Caco-2 (cell line): ENCODE measurements at regions not wholly inside any gene's neighbourhood (a gene's known extent, or its start where the extent isn't known, plus 50 kb on each side); places are given as distances from the start of the nearest gene placed in this dataset.

Experiments
- BruUV-seq: library from RNA; stranded (reverse); fragments of 400-500 nt; replicated peaks from 2 replicates; lab custom pipeline; 2021; lab: Mats Ljungman, UMichigan
- CTCF ChIA-PET: fragments of 300-600 bp; sonication (Branson Sonifier 250); formaldehyde crosslinking; loops from one replicate; lab custom pipeline; 2022; ENCODE audit warnings: antibody characterized with exemption; lab: Charles Lee
- POLR2A ChIA-PET: fragments of 300-600 bp; sonication (Branson Sonifier 250); formaldehyde crosslinking; loops from one replicate; lab custom pipeline; 2022; ENCODE audit warnings: antibody characterized with exemption; lab: Charles Lee
- DNase-seq, 2 experiments: peaks; one replicate each; pipeline versions ENCODE4 v3.0.0 to v3.0.0-alpha.2; 2020 to 2022
- H3K27me3 ChIP-seq: replicated peaks from 2 replicates; pipeline ENCODE4 v1.6.0; 2011; ENCODE audit warnings: low read length; ENCODE audit not compliant: control insufficient read depth, insufficient read depth
- H3K36me3 ChIP-seq: 2 replicates; pipeline ENCODE4 v1.5.1; 2011; ENCODE audit warnings: low read length; ENCODE audit not compliant: control insufficient read depth, insufficient read depth
- H3K4me1 ChIP-seq: fragments of 250-450 bp; sonication (Bioruptor Pico); 2 replicates; pipeline ENCODE4 v1.5.1; 2020; ENCODE audit warnings: mild to moderate bottlenecking
- H3K4me3 ChIP-seq: 2 replicates; pipeline ENCODE4 v1.5.1; 2011; ENCODE audit warnings: low read depth, mild to moderate bottlenecking, control low read depth, low read length
- H3K9me3 ChIP-seq: fragments of 250-450 bp; sonication (Bioruptor Pico); 2 replicates; pipeline ENCODE4 v1.5.1; 2020; ENCODE audit warnings: mild to moderate bottlenecking, moderate library complexity
- H3K27ac Mint-ChIP-seq: one replicate; pipeline ENCODE4 v1.8.0; 2022; ENCODE audit warnings: mixed read lengths; ENCODE audit not compliant: unreplicated experiment
- H3K27me3 Mint-ChIP-seq: one replicate; pipeline ENCODE4 v1.8.0; 2022; ENCODE audit warnings: mixed read lengths; ENCODE audit not compliant: insufficient read depth, unreplicated experiment
- H3K36me3 Mint-ChIP-seq: one replicate; pipeline ENCODE4 v1.8.0; 2022; ENCODE audit warnings: mild to moderate bottlenecking, mixed read lengths; ENCODE audit not compliant: insufficient read depth, unreplicated experiment
- H3K4me1 Mint-ChIP-seq: one replicate; pipeline ENCODE4 v1.8.0; 2022; ENCODE audit warnings: low read depth, mixed read lengths; ENCODE audit not compliant: unreplicated experiment
- H3K4me3 Mint-ChIP-seq: one replicate; pipeline ENCODE4 v1.8.0; 2022; ENCODE audit warnings: mild to moderate bottlenecking, moderate library complexity, mixed read lengths; ENCODE audit not compliant: unreplicated experiment
- H3K9me3 Mint-ChIP-seq: one replicate; pipeline ENCODE4 v1.8.0; 2022; ENCODE audit warnings: mixed read lengths; ENCODE audit not compliant: unreplicated experiment
- intact Hi-C: fragments of 100-400 bp; cut with micrococcal nuclease; formaldehyde crosslinking; loops from one replicate; pipeline ENCODE4 v1.10.0; 2022; ENCODE audit not compliant: unreplicated experiment
- TF ChIP-seq, protein P1 (sequence below), 2 experiments: fragments of 200-600 bp in 1 of 2; IDR thresholded peaks; 1 replicate in 1 of 2; 2 replicates in 1 of 2; pipeline versions ENCODE4 v1.5.1 to v1.8.0; 2011 to 2022; ENCODE audit warnings: antibody characterized with exemption in 1 of 2, control low read depth in 1 of 2, inconsistent platforms in 1 of 2, low read depth in 1 of 2, low read length in 1 of 2, mild to moderate bottlenecking in 1 of 2, moderate library complexity in 1 of 2; ENCODE audit not compliant: insufficient read depth in 1 of 2, severe bottlenecking in 1 of 2, unreplicated experiment in 1 of 2

DNA sequence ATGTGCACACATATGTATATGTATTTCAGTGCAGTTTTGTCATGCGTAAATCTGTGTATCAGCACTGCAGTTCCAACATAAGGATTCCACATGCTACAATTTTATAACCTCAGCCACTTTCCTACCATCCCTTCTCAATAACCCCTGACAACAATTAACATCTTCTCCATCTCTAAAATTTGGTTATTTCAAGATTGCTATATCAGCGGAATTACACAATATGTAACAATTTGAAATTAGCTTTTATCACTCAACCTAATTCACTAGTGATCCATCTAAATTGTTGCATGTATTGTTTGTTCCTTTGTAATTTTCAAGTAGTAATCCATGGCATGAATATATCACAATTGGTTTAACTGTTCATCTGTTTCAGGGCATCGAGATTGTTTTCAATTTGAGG is 511.3 kb downstream of the HAO1 start:
- ChIA-PET CTCF (no interaction called here), POLR2A (no interaction called here)
- intact Hi-C loops = no loop called here

DNA sequence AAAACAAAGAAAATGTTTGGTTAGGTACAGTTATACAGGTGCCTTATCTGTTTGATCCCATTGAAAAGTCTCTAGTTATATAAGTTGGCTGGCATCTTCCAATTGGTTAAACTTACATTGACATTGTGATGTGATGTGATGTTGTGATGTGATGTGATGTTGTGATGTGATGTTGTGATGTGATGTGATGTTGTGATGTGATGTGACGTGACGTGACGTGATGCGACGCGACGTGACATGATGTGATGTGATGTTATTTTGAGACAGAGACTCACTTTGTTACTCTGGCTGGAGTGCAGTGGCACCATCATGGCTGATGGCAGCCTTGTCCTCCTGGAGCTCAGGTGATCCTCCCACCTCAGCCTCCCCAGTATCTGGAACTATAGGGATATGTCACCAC is 507.6 kb downstream of the HAO1 start:
- H3K9me3 Mint-ChIP-seq = no peaks in the 10 kb centered on the region
- TF ChIP-seq, protein P1, sequence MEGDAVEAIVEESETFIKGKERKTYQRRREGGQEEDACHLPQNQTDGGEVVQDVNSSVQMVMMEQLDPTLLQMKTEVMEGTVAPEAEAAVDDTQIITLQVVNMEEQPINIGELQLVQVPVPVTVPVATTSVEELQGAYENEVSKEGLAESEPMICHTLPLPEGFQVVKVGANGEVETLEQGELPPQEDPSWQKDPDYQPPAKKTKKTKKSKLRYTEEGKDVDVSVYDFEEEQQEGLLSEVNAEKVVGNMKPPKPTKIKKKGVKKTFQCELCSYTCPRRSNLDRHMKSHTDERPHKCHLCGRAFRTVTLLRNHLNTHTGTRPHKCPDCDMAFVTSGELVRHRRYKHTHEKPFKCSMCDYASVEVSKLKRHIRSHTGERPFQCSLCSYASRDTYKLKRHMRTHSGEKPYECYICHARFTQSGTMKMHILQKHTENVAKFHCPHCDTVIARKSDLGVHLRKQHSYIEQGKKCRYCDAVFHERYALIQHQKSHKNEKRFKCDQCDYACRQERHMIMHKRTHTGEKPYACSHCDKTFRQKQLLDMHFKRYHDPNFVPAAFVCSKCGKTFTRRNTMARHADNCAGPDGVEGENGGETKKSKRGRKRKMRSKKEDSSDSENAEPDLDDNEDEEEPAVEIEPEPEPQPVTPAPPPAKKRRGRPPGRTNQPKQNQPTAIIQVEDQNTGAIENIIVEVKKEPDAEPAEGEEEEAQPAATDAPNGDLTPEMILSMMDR (IDR thresholded peaks at IDR 0.05; ENCODE audit: insufficient read depth in 1 of 2, low read depth in 1 of 2, low read length in 1 of 2, severe bottlenecking in 1 of 2, unreplicated experiment in 1 of 2) = no peak
- no peaks in the 10 kb centered on the region for H3K4me1 Mint-ChIP-seq
- ChIA-PET CTCF (no interaction called here), POLR2A (no interaction called here)
- intact Hi-C loops = no loop called here
- no TSS peak for BruUV-seq
- H3K27me3 Mint-ChIP-seq = peaks cover 8% of the 10 kb centered on the region
- no peaks in the 10 kb centered on the region for H3K36me3 Mint-ChIP-seq
- H3K4me3 Mint-ChIP-seq = no peak overlapping the region
- H3K27ac Mint-ChIP-seq = no peak overlapping the region
- no peaks in the 10 kb centered on the region for H3K36me3 ChIP-seq
- no peak overlapping the region for H3K4me3 ChIP-seq
- no peak for DNase-seq
- no peaks in the 10 kb centered on the region for H3K9me3 ChIP-seq
- H3K27me3 ChIP-seq = no peaks in the 10 kb centered on the region
- no peaks in the 10 kb centered on the region for H3K4me1 ChIP-seq

More for the DNA sequence above, 511.3 kb downstream of the HAO1 start:
- Histone ChIP-seq H3K4me1 (no peaks in the 10 kb centered on the region), H3K4me3 (no peak overlapping the region), H3K36me3 (no peaks in the 10 kb centered on the region), H3K9me3 (no peaks in the 10 kb centered on the region), H3K27me3 (no peaks in the 10 kb centered on the region)
- Mint-ChIP-seq H3K27ac (no peak overlapping the region), H3K4me3 (no peak overlapping the region), H3K4me1 (no peaks in the 10 kb centered on the region), H3K9me3 (no peaks in the 10 kb centered on the region), H3K36me3 (no peaks in the 10 kb centered on the region), H3K27me3 (peaks cover 14% of the 10 kb centered on the region)
- TF ChIP-seq, protein P1 (IDR thresholded peaks at IDR 0.05; ENCODE audit: insufficient read depth in 1 of 2, low read depth in 1 of 2, low read length in 1 of 2, severe bottlenecking in 1 of 2, unreplicated experiment in 1 of 2) = no peak
- no peak for DNase-seq
- no TSS peak for BruUV-seq

DNA sequence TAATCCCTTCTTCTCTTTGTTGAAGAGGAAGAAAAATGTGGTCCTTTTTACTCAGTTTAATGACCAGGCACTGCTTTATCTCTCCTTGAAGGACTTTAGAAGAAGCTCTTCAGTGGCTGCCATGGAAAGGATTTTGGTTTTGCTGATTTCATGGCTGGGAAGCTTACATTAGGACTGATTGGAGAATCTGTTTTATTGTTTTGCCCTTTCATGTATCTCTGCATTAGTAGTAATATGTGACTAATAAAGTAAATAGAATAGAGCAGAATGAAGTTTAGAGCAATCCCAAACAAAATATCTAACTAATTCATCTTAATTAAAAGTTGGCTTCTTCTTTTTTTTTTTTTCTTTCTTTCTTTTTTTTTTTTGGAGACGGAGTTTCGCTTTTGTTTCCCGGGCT is 502.9 kb downstream of the HAO1 start:
- ChIA-PET POLR2A (no interaction called here), CTCF (no interaction called here)
- H3K27ac Mint-ChIP-seq = no peak overlapping the region
- intact Hi-C loops = no loop called here
- H3K36me3 Mint-ChIP-seq = no peaks in the 10 kb centered on the region
- no peaks in the 10 kb centered on the region for H3K9me3 ChIP-seq
- TF ChIP-seq, protein P1 (IDR thresholded peaks at IDR 0.05; ENCODE audit: insufficient read depth in 1 of 2, low read depth in 1 of 2, low read length in 1 of 2, severe bottlenecking in 1 of 2, unreplicated experiment in 1 of 2) = no peak
- no peaks in the 10 kb centered on the region for H3K4me1 ChIP-seq
- no peak overlapping the region for H3K4me3 Mint-ChIP-seq
- H3K27me3 ChIP-seq = no peaks in the 10 kb centered on the region
- no TSS peak for BruUV-seq
- no peak for DNase-seq
- peaks cover 5% of the 10 kb centered on the region for H3K27me3 Mint-ChIP-seq
- H3K4me3 ChIP-seq = no peak overlapping the region
- H3K36me3 ChIP-seq = no peaks in the 10 kb centered on the region
- no peaks in the 10 kb centered on the region for H3K9me3 Mint-ChIP-seq
- H3K4me1 Mint-ChIP-seq = no peaks in the 10 kb centered on the region
